Body of pancreas (tissue), 4 donors: ENCODE measurements at regions not wholly inside any gene's neighbourhood (a gene's known extent, or its start where the extent isn't known, plus 50 kb on each side); places are given as distances from the start of the nearest gene placed in this dataset.

Source experiments
- CTCF ChIP-seq, 7 experiments: fragments of 450-650 bp in 4 of 7; fragments of 200-600 bp in 3 of 7; sonication (generic) in 3 of 7; IDR thresholded peaks; one replicate each; pipeline ENCODE4 v1.5.1; 2016 to 2019; ENCODE audit warnings: antibody characterized with exemption in 7 of 7
- POLR2A ChIP-seq, 3 donors: fragments of 450-650 bp; IDR thresholded peaks; one replicate each; pipeline ENCODE4 v1.6.1; 2016; ENCODE audit warnings: antibody characterized with exemption in 3 of 3, mild to moderate bottlenecking in 2 of 3

GRCh38 chr15:75131269-75131643, 70.4 kb upstream of the C15orf39 start:
- TF ChIP-seq CTCF (IDR thresholded peaks at IDR 0.05), result no peak
- TF ChIP-seq POLR2A (IDR thresholded peaks at IDR 0.05), result no peak
